Stimulated activated naive CD8-positive, alpha-beta T cell treated with anti-CD3 and anti-CD28 coated beads, Interleukin-15, amount 100 ng/mL, for 72 hours (primary cell): ENCODE measurements at regions not wholly inside any gene's neighbourhood (a gene's known extent, or its start where the extent isn't known, plus 50 kb on each side); places are given as distances from the start of the nearest gene placed in this dataset.

Experiments
- ATAC-seq: fragments of 150-1000 bp; cut with Tn5 transposase; 2 replicates; pipeline ENCODE4 v1.10.0; 2021; ENCODE audit warnings: mild to moderate bottlenecking, moderate library complexity
- DNase-seq, 2 donors: peaks; one replicate each; pipeline ENCODE4 v3.0.0; 2021 to 2022
- H3K27ac Mint-ChIP-seq, 2 donors: one replicate each; pipeline ENCODE4 v1.8.0; 2022; ENCODE audit warnings: mild to moderate bottlenecking in 2 of 2, mixed read lengths in 2 of 2, moderate library complexity in 2 of 2
- H3K27me3 Mint-ChIP-seq: one replicate; pipeline ENCODE4 v1.8.0; 2022; ENCODE audit warnings: mixed read lengths
- H3K4me1 Mint-ChIP-seq: one replicate; pipeline ENCODE4 v1.8.0; 2022; ENCODE audit warnings: mild to moderate bottlenecking, mixed read lengths
- H3K4me3 Mint-ChIP-seq, 2 donors: one replicate each; pipeline ENCODE4 v1.8.0; 2022; ENCODE audit warnings: mild to moderate bottlenecking in 2 of 2, mixed read lengths in 2 of 2, moderate library complexity in 1 of 2
- H3K9me3 Mint-ChIP-seq, 2 donors: one replicate each; pipeline ENCODE4 v1.8.0; 2022; ENCODE audit warnings: mixed read lengths in 2 of 2

DNA sequence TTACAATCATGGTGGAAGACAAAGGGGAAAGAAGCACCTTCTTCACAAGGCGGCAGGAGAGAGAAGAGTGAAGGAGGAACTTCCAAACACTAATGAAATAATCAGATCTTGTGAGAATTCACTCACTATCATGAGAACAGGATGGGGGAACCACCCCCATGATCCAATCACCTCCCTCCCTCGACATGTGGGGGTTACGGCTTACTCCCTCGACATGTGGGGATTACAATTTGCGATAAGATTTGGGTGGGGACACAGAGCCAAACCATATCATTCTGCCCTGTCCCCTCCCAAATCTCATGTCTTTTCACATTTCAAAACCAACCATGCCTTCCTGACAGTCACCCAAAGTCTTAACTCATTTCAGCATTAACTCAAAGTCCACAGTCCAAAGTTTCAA lies 88.7 kb upstream of the PGRMC2 start:
- no peaks in the 10 kb centered on the region for H3K27me3 Mint-ChIP-seq
- H3K27ac Mint-ChIP-seq, result no peak overlapping the region
- H3K4me3 Mint-ChIP-seq, result no peak overlapping the region
- DNase-seq (no peak), ATAC-seq (no peak)
- peaks cover 13 to 29% of the 10 kb centered on the region in 2 donors for H3K9me3 Mint-ChIP-seq
- H3K4me1 Mint-ChIP-seq, result no peaks in the 10 kb centered on the region

DNA sequence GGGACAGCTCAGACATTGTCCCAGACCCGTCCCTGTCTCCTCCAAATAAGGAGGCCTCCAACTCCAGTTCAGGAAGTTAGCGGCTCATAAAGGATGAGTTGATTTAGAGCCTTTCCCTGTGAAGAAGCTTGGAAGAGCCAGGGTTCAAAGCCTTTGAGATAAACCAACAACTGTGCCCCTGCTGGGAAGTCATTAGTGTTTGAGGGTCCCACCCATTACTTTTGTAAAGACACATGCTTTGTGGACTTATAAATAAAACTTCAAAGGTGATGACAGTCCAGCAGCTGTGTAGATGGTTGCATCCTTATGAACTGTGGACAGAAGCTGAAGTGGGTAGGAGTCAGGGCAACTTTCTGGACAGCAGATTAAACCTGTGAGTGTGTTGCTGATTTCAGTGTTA lies 86.0 kb upstream of the PGRMC2 start:
- ATAC-seq (no peak), DNase-seq (no peak)
- peaks cover 8 to 31% of the 10 kb centered on the region in 2 donors for H3K9me3 Mint-ChIP-seq
- H3K4me1 Mint-ChIP-seq, result no peaks in the 10 kb centered on the region
- H3K27me3 Mint-ChIP-seq, result no peaks in the 10 kb centered on the region
- no peak overlapping the region for H3K4me3 Mint-ChIP-seq
- no peak overlapping the region for H3K27ac Mint-ChIP-seq

DNA sequence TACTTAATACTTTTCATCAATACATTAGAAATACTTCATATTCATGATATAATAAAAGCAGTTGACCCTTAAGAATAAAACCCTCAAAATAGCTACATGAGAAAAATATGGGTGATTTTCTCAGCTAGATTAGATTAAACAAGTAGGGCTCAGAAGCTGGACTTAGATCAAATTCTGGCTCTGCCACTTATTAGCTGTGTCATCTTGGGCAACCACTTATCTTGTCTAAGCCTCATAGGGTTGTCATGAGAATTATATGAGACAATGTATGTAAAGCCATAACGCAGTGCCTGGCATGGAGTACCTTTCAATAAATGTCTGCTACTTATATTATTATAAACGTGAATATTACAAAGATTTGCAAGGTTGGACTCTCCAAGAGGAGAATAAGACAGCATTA lies 84.3 kb upstream of the PGRMC2 start:
- peak overlapping the region in 1 of 2 donors; percentile 11 for H3K27ac Mint-ChIP-seq
- ATAC-seq (no peak), DNase-seq (no peak)
- no peak overlapping the region for H3K4me3 Mint-ChIP-seq
- H3K27me3 Mint-ChIP-seq, result no peaks in the 10 kb centered on the region
- H3K4me1 Mint-ChIP-seq, result no peaks in the 10 kb centered on the region
- peaks cover 8 to 21% of the 10 kb centered on the region in 2 donors for H3K9me3 Mint-ChIP-seq

DNA sequence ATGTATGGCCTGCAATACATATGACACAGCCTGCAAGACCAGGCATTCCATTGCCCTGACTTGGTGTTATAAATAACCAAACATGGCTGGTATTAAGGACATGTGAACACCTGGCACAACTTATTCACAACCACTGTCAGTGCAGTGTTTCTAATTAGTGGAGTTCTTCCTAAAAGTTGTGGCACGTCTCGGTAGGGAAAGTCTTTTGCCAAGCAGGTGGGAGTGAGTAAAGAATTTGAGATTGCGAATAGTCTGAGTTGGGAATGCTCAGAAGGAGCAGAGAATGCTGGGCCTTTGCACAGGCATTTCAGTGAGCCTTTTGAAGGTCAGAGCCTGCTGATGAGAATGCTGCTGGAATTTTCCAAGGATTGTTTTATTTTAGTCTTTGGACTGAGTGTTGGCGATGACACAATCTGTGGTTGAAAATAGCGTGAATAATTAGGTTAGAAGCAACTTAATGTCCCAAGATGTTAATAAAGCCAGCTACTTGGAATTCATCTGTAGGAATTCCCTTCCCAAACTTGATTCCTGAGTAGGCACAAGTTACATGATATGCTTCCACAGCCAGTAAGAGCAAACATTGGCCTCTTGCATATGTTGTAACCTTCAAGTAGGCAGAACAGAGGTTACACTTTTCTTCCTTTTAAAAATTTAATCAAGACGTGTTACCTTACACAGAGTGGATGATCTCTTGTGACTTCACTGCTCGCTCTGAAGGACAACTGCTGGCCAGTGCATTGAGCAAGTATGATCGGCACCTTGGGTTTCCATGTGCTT lies 83.6 kb upstream of the PGRMC2 start:
- H3K4me1 Mint-ChIP-seq, result no peaks in the 10 kb centered on the region
- no peaks in the 10 kb centered on the region for H3K27me3 Mint-ChIP-seq
- ATAC-seq (no peak), DNase-seq (no peak)
- H3K27ac Mint-ChIP-seq, result no peak overlapping the region
- H3K4me3 Mint-ChIP-seq, result no peak overlapping the region
- peaks cover 3 to 14% of the 10 kb centered on the region in 2 donors for H3K9me3 Mint-ChIP-seq

DNA sequence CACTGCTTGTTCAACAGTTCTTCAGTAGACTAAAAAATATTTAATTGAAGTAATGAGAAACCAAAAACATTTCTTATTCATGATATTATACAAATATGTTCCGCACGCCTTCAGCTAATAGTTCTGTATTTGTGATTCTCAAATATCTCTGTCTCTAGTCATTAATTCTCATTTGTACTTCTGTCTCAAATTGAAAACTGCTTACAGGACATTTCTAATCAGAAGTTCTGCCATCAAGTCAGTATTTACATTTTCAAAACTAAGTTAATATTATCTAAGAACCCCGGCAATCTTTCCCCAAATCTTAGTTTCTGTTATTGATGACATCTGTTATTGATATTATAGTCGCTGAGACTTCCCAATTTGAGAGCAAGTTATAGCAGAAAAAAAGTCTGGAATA lies 78.6 kb upstream of the PGRMC2 start:
- ATAC-seq (no peak), DNase-seq (no peak)
- Mint-ChIP-seq H3K27ac (no peak overlapping the region), H3K27me3 (no peaks in the 10 kb centered on the region), H3K4me3 (no peak overlapping the region), H3K9me3 (peaks cover 0 to 9% of the 10 kb centered on the region in 2 donors), H3K4me1 (no peaks in the 10 kb centered on the region)

DNA sequence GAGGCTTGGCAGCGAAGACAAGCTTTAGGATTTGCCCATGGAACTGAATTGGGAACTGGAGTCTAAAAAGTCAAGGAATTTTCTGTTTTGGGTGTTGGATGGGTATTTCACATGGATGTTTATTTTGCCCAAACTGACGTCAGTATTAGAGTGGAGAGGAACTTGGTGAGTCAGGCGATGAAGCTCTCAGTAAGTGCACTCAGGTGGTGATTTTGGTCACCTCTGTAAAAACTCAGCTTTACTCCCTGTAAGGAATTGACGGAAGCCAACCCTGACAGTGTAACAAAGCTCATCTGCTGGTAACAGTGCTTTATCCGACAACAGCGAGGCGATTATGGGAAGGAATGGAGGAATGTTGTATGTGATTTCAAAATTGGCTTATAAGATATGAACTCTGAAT lies 77.0 kb upstream of the PGRMC2 start:
- Mint-ChIP-seq H3K27ac (no peak overlapping the region), H3K4me1 (no peaks in the 10 kb centered on the region), H3K9me3 (peaks cover 0 to 3% of the 10 kb centered on the region in 2 donors), H3K4me3 (no peak overlapping the region), H3K27me3 (no peaks in the 10 kb centered on the region)
- DNase-seq (no peak), ATAC-seq (no peak)

DNA sequence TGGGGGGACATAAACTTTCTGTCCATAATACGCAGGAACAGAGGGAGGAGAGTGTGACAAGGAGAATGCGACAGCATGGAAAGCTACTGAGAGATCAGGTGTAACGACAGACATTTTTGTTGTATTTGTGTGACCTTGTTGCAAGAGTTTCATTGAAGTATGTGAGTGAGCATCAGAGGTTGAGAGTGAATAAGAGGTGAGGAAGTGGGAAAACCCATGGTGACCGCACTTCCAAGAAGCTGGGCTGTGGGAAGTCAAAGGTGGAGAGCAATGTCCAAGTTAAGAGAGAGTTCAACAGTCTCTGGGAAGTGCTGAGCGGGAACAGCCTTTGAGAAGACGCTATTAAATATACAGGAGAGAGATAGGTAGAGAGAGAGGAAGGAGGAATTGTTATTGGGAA lies 76.4 kb upstream of the PGRMC2 start:
- DNase-seq (no peak), ATAC-seq (no peak)
- no peaks in the 10 kb centered on the region for H3K4me1 Mint-ChIP-seq
- H3K4me3 Mint-ChIP-seq, result no peak overlapping the region
- H3K9me3 Mint-ChIP-seq, result no peaks in the 10 kb centered on the region
- H3K27ac Mint-ChIP-seq, result no peak overlapping the region
- no peaks in the 10 kb centered on the region for H3K27me3 Mint-ChIP-seq

DNA sequence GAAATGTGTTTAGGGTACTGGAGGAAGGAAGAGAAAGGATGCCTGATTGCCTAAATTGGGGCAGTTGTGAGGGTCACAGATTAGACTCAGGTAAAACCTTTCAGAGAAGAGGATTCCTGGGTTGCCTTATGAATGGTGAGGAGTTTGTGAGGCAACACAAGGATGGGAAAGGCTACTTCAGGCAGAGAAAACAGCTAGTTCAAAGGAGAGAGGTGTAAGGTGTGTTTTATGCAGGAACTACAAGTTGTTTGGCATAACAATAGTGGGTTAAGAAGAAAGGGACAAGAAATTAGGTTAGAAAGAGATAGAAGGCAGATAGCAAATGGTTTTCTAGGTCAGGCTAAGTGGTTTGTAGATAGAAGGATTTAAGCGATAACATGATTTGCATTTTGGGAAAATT lies 75.1 kb upstream of the PGRMC2 start:
- H3K27ac Mint-ChIP-seq, result no peak overlapping the region
- DNase-seq (no peak), ATAC-seq (no peak)
- H3K27me3 Mint-ChIP-seq, result no peaks in the 10 kb centered on the region
- no peaks in the 10 kb centered on the region for H3K9me3 Mint-ChIP-seq
- no peak overlapping the region for H3K4me3 Mint-ChIP-seq
- no peaks in the 10 kb centered on the region for H3K4me1 Mint-ChIP-seq

DNA sequence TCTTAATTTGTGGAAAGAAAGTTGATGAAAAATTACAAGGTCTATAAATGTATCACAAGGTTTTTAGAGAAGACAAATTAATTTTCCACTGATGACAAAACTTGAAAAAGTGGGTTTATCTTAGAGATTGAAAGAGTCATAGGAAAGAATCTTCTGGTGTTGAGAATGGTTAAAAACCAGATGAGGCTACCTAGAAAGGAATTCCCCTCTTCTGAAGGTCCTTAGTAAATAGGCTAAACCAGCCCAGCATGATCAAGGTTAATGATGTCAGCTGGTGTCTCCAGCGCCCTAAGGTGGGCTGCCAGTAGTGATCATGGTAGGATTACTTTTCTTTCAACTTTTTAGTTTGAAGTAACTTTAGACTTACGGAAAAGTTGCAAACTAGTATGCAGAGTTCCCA lies 71.8 kb upstream of the PGRMC2 start:
- H3K9me3 Mint-ChIP-seq, result no peaks in the 10 kb centered on the region
- no peaks in the 10 kb centered on the region for H3K27me3 Mint-ChIP-seq
- H3K27ac Mint-ChIP-seq, result no peak overlapping the region
- H3K4me3 Mint-ChIP-seq, result no peak overlapping the region
- DNase-seq (no peak), ATAC-seq (peak; percentile 81)
- no peaks in the 10 kb centered on the region for H3K4me1 Mint-ChIP-seq

DNA sequence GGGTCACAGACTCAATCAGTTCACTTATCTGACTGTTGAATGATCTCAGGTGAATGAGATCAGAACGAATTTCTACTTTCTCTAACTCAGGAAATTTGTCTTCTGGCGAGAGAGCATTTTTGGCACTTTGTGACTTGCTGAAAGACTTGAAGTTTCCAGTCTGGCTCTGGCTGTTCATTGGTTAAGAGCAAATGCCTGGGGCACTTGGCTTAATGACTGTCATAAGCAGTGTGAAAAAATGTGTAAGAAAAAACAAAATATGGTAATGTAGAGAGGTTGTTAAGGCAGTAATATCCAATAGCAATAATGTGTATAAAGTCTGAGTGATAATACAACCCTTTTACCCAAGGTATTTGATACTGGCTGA lies 71.3 kb upstream of the PGRMC2 start:
- DNase-seq (no peak), ATAC-seq (no peak)
- Mint-ChIP-seq H3K9me3 (no peaks in the 10 kb centered on the region), H3K27me3 (no peaks in the 10 kb centered on the region), H3K27ac (peak overlapping the region in 1 of 2 donors; percentile 3), H3K4me1 (no peaks in the 10 kb centered on the region), H3K4me3 (no peak overlapping the region)

DNA sequence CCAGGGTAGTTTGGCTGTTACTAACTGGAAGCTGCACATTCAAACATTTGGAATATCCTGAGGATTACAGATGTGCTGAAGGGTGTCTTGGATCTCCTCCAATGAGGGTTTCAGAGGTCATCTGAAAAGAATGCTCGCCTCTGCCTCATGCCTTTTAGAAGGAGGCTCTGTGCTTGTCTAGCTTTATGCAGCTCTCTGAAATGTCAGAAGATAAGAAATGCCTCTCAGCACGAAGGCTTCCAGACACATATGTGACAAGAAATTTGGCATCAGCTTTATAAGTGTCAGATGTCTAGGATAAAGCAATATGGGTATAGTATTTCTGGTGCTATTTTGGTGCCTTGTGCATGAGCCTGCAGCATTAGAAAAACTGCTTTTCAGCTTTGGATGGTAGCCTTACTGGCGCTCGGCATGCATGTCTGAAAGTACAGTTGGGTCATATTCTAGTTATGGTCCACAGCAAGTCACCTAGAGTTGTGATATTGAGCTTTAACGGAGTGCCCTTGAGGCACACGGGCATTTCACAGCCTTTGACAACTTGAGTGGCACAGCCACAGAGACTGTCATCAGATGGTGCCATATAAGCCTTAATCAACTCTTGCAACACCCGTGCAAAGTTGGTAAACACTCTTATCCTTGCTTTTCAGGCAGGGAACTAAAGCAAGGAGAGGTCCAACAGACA lies 70.8 kb upstream of the PGRMC2 start:
- no peaks in the 10 kb centered on the region for H3K4me1 Mint-ChIP-seq
- DNase-seq, result no peak
- no peak overlapping the region for H3K27ac Mint-ChIP-seq
- ATAC-seq, result no peak
- no peak overlapping the region for H3K4me3 Mint-ChIP-seq
- H3K9me3 Mint-ChIP-seq, result no peaks in the 10 kb centered on the region
- no peaks in the 10 kb centered on the region for H3K27me3 Mint-ChIP-seq

DNA sequence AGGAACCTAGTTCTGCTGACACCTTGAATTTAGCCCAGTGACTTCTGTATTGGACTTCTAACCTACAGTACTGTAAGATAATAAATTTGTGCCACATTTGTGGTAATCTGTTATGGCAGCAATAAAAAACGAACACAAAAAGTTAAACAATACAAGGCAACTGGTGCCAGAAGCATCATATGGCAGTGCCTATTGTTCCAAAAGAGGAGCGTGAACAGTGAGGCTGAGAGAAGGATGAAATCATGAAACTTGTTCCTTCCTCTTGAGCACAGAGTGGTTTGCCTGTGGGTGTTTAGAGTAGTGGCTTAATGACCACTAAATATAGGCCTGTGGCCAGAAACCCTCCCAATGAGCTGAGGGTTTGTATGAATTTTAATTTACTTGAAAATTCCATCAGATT lies 69.7 kb upstream of the PGRMC2 start:
- Mint-ChIP-seq H3K9me3 (no peaks in the 10 kb centered on the region), H3K4me3 (no peak overlapping the region), H3K27me3 (no peaks in the 10 kb centered on the region), H3K4me1 (no peaks in the 10 kb centered on the region), H3K27ac (no peak overlapping the region)
- ATAC-seq (no peak), DNase-seq (no peak)

DNA sequence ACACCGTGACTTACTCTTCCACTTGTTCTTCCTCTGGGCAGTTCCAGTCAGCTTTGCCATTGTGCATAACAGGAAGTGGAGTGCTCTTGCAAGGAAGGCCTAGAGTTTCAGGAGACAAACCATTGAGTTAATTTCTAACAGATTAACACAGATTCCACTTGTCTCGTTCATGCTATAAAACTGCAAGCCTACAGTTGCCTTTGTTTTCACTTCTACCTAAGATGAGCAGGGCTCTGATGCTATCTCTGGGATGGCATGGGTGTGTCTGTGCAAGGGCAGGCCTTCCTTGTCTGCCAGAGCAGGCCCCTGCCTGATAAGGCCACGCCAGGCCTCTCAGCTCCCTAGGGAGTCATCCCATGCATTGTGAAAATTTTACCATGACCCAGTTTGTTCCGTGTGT lies 67.7 kb upstream of the PGRMC2 start:
- H3K27ac Mint-ChIP-seq, result peak overlapping the region in 1 of 2 donors; percentile 34
- no peak overlapping the region for H3K4me3 Mint-ChIP-seq
- H3K27me3 Mint-ChIP-seq, result no peaks in the 10 kb centered on the region
- ATAC-seq (no peak), DNase-seq (no peak)
- H3K4me1 Mint-ChIP-seq, result no peaks in the 10 kb centered on the region
- H3K9me3 Mint-ChIP-seq, result no peaks in the 10 kb centered on the region

DNA sequence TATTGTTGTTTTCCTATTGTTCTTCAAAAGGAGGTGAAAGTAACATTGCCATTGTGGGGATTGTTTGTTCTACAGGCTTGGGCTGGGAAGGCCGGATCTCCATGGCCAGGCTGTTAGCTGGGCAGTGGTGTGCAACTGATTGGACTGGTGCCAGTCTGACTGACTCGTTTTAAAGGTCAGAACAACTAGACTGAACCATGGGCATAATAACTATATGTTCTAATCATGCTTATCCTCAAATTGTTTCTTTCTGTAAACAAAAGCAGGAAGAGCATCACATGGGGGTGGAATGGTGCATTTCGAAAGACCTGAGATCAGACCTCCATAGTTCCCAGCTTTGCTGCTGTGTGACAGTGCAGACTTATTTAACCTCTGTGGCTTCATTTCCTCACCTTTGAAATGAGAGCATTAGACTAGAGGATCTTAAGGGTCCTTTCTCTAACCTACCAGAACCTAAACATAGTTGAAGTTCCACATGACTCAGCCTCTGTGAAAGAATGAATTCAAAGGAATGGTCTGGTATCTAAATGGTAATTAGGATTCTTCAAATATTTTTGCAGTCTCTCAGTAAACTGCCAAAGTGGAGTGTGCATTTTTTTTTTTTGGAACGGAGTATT lies 66.7 kb upstream of the PGRMC2 start:
- no peak for ATAC-seq
- H3K27ac Mint-ChIP-seq, result no peak overlapping the region
- H3K9me3 Mint-ChIP-seq, result no peaks in the 10 kb centered on the region
- no peak overlapping the region for H3K4me3 Mint-ChIP-seq
- H3K27me3 Mint-ChIP-seq, result no peaks in the 10 kb centered on the region
- no peak for DNase-seq
- no peaks in the 10 kb centered on the region for H3K4me1 Mint-ChIP-seq

DNA sequence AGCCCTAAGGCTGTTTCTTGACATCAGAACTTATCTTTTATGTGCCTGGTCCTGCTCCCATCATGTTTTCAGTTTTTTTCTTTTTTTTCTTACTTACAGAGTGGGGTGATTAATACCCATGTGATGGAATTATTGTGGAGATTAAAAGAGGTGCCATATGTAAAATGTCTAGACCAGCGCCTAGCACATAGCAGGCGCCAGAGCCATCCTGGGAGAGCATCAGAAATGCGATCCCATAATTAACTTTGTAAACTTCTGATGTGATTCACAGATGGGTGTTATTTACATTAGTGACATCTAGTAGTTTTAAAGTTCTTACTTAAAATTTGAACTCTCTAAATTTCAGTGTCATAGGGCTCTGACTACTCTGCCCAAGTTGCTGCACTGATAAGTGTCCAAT lies 66.2 kb upstream of the PGRMC2 start:
- H3K9me3 Mint-ChIP-seq, result no peaks in the 10 kb centered on the region
- DNase-seq, result no peak
- H3K4me3 Mint-ChIP-seq, result no peak overlapping the region
- H3K27me3 Mint-ChIP-seq, result no peaks in the 10 kb centered on the region
- H3K27ac Mint-ChIP-seq, result no peak overlapping the region
- ATAC-seq, result no peak
- no peaks in the 10 kb centered on the region for H3K4me1 Mint-ChIP-seq

DNA sequence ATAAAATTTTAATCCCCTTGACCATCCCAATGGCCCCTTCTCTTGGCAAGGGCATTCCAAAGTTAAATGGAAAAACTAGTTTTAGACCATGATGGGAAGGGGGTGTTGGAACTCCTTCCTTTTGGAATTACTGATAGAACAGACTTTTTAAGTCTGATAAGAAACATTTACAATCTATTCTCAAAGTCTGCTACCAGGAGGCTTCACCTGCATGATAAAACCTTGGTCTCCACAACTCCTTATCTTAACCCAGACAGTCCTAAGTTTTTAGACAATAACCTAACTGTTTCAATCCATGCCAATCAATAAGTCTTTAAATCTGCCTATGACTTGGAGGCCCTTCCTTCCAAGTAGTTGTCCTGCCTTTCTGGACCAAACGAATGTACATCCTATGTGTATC lies 63.9 kb upstream of the PGRMC2 start:
- ATAC-seq (no peak), DNase-seq (no peak)
- H3K27me3 Mint-ChIP-seq, result no peaks in the 10 kb centered on the region
- H3K4me3 Mint-ChIP-seq, result no peak overlapping the region
- H3K4me1 Mint-ChIP-seq, result no peaks in the 10 kb centered on the region
- no peak overlapping the region for H3K27ac Mint-ChIP-seq
- no peaks in the 10 kb centered on the region for H3K9me3 Mint-ChIP-seq
